ENCODE measurements at regions not wholly inside any gene's neighbourhood (a gene's known extent, or its start where the extent isn't known, plus 50 kb on each side); places are given as distances from the start of the nearest gene placed in this dataset.

GRCh38 chr12:116401565-116401964 is 124.1 kb upstream of the MED13L start:
- Mint-ChIP-seq H3K4me3 (no peak overlapping the region), H3K4me1 (ENCODE audit: low read depth) (no peaks in the 10 kb centered on the region), H3K9me3 (peaks cover 16% of the 10 kb centered on the region), H3K27me3 (peaks cover 1% of the 10 kb centered on the region), H3K36me3 (ENCODE audit: low read depth) (peaks cover 2% of the 10 kb centered on the region), H3K27ac (no peak overlapping the region)
- intact Hi-C loops (cut with micrococcal nuclease): no loop called here
- no peak for DNase-seq
- ChIA-PET CTCF (no interaction called here), POLR2A (no interaction called here)
- no peak for ATAC-seq
- TF ChIP-seq, protein P1, sequence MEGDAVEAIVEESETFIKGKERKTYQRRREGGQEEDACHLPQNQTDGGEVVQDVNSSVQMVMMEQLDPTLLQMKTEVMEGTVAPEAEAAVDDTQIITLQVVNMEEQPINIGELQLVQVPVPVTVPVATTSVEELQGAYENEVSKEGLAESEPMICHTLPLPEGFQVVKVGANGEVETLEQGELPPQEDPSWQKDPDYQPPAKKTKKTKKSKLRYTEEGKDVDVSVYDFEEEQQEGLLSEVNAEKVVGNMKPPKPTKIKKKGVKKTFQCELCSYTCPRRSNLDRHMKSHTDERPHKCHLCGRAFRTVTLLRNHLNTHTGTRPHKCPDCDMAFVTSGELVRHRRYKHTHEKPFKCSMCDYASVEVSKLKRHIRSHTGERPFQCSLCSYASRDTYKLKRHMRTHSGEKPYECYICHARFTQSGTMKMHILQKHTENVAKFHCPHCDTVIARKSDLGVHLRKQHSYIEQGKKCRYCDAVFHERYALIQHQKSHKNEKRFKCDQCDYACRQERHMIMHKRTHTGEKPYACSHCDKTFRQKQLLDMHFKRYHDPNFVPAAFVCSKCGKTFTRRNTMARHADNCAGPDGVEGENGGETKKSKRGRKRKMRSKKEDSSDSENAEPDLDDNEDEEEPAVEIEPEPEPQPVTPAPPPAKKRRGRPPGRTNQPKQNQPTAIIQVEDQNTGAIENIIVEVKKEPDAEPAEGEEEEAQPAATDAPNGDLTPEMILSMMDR (IDR thresholded peaks at IDR 0.05): no peak

DNA sequence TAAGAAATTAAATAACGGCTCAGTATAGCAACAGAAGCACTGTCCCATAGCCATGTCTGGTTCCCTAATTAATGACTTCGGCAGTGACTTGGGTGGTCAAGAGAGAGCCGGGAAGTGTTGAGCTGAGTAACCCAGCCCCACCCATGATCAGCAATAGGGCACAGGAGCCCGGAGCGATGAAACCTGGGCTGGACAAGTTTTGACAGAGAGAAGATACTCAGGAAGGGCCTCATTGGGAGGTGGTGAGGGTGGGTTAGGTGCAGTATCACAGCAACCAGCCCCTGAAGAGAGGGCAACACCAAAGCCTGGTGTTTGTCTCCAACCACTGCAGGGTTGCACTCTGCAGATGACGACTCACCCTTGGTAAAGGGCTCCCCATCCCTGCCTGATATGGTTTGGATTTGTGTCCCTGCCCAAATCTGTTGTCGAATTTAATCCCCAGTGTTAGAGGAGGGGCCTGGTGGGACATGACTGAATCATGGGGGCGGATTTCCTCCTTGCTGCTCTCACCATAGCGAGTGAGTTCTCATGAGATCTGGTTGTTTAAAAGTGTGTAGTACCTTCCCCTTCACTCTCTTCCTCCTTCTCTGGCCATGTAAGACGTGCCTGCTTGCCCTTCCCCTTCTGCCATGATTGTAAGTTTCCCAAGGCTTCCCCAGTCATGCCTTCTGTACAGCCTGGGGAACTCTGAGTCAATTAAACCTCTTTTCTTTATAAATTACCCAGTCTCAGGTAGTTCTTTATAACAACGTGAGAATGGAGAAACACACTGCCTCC is 124.9 kb upstream of the MED13L start:
- ChIA-PET POLR2A (no interaction called here), CTCF (no interaction called here)
- Mint-ChIP-seq H3K4me1 (ENCODE audit: low read depth) (no peaks in the 10 kb centered on the region), H3K36me3 (ENCODE audit: low read depth) (peaks cover 2% of the 10 kb centered on the region), H3K27me3 (peaks cover 1% of the 10 kb centered on the region), H3K27ac (no peak overlapping the region), H3K9me3 (peaks cover 16% of the 10 kb centered on the region), H3K4me3 (no peak overlapping the region)
- TF ChIP-seq, protein P1 (IDR thresholded peaks at IDR 0.05): no peak
- ATAC-seq (no peak), DNase-seq (no peak)
- intact Hi-C loops (cut with micrococcal nuclease): no loop called here

DNA sequence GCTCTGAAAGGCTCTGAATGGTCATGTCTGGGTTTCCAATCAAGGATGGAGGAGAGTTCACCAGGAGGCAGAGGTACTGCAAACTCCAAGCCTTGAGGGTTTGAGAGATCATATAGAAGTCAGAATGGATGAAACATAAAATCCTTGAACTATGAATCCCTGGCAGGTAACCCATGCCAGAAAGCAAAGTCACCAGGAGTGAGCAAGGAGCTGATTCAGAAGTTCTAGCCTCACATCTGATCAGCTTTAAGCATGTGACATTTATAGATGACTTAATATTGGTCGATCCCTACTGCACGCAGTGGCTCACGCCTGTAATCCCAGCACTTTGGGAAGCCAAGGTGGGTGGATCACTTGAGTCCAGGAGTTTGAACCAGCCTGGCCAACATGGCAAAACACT is 126.1 kb upstream of the MED13L start:
- peaks cover 14% of the 10 kb centered on the region for H3K9me3 Mint-ChIP-seq
- H3K36me3 Mint-ChIP-seq (ENCODE audit: low read depth): peaks cover 2% of the 10 kb centered on the region
- H3K4me1 Mint-ChIP-seq (ENCODE audit: low read depth): no peaks in the 10 kb centered on the region
- no peak overlapping the region for H3K27ac Mint-ChIP-seq
- TF ChIP-seq, protein P1 (IDR thresholded peaks at IDR 0.05): no peak
- no peak overlapping the region for H3K4me3 Mint-ChIP-seq
- ATAC-seq (no peak), DNase-seq (no peak)
- intact Hi-C loops (cut with micrococcal nuclease): no loop called here
- ChIA-PET CTCF (no interaction called here), POLR2A (no interaction called here)
- peaks cover 1% of the 10 kb centered on the region for H3K27me3 Mint-ChIP-seq

DNA sequence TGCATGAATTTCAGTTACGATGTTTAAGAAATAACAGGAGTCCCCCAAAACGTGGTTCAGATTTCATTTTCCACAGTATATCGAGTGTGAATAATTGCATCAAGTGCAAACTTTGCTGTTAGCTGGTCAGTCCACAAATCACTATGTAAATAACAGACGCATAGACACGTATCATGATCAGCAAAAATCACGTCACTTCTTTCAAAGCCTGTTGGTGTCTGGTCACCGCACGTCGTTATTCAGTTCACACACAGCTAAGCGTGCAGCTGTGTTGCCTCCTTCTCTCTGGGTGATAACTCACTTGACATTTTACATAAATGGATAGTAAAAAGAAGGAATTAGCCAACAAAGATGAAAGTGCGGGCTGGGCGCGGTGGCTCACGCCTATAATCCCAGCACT is 126.8 kb upstream of the MED13L start:
- DNase-seq: no peak
- peaks cover 9% of the 10 kb centered on the region for H3K9me3 Mint-ChIP-seq
- CTCF ChIA-PET: no interaction called here

More for the DNA sequence above, 126.8 kb upstream of the MED13L start:
- POLR2A ChIA-PET: interaction anchor here (0.6 kb wide), 1 partner anchor 764 kb away, joined by 4 read pairs; no protein-coding TSS in a partner anchor
- Mint-ChIP-seq H3K27ac (no peak overlapping the region), H3K27me3 (no peaks in the 10 kb centered on the region), H3K36me3 (ENCODE audit: low read depth) (peaks cover 2% of the 10 kb centered on the region), H3K4me1 (ENCODE audit: low read depth) (no peaks in the 10 kb centered on the region), H3K4me3 (no peak overlapping the region)
- no peak for ATAC-seq
- TF ChIP-seq, protein P1 (IDR thresholded peaks at IDR 0.05): no peak
- intact Hi-C loops (cut with micrococcal nuclease): no loop called here
